ENCODE measurements at regions not wholly inside any gene's neighbourhood (a gene's known extent, or its start where the extent isn't known, plus 50 kb on each side); places are given as distances from the start of the nearest gene placed in this dataset.

DNA sequence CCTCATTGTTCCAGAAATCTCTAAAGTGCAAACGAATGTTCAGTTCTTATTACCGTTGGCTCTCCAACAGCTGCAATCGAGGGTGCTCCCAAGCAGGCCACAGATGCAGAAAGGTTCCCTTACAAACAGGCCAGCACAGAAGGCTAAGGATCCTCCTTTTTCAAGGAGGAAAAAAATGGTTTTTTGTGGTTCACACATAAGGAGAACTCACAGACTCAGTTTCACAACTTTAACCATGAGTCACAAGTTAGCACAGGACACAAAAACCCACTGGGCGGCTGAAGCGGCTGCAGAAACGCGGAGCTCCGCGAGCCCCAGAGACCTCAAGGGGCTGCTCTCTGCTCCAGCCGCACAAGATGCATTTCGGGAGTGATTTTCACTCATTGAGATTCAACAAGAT lies 98.2 kb upstream of the PRR5 start:
- WGBS (ENCODE audit: low lambda C conversion rate), result 83% methylated on average over 11 of the region's 11 CpGs
- ChIA-PET CTCF (no interaction called here), POLR2A (no interaction called here)
- Histone ChIP-seq H3K4me2 (no peak overlapping the region), H3K9ac (no peak overlapping the region), H4K20me1 (ENCODE audit: insufficient read depth) (no peaks in the 10 kb centered on the region), H3K4me1 (ENCODE audit: control insufficient read depth in 1 of 2, insufficient read depth in 2 of 2, low read depth in 1 of 2, low read length in 1 of 2) (no peaks in the 10 kb centered on the region; a peak in 1 of 4 replicates), H3K79me2 (ENCODE audit: insufficient read depth) (no peaks in the 10 kb centered on the region), H2AFZ (ENCODE audit: low read depth) (no peak overlapping the region), H3K27ac (ENCODE audit: low read depth in 2 of 2, low read length in 1 of 2) (no peak overlapping the region), H3K9me2 (no peaks in the 10 kb centered on the region), H3K36me3 (replicated peaks in 1 of 2; ENCODE audit: control insufficient read depth in 1 of 2, insufficient read depth in 2 of 2, low read length in 1 of 2) (no peaks in the 10 kb centered on the region), H3K4me3 (ENCODE audit: low read depth in 2 of 2, low read length in 1 of 2) (no peak overlapping the region), H3K27me3 (ENCODE audit: insufficient read depth) (no peaks in the 10 kb centered on the region; the same call in 1 of the 2 replicates), H3K9me3 (no peaks in the 10 kb centered on the region), H3F3A (replicated peaks; ENCODE audit: insufficient read depth) (no peaks in the 10 kb centered on the region)
- DNase-seq, result no peak
- TF ChIP-seq, protein P1, sequence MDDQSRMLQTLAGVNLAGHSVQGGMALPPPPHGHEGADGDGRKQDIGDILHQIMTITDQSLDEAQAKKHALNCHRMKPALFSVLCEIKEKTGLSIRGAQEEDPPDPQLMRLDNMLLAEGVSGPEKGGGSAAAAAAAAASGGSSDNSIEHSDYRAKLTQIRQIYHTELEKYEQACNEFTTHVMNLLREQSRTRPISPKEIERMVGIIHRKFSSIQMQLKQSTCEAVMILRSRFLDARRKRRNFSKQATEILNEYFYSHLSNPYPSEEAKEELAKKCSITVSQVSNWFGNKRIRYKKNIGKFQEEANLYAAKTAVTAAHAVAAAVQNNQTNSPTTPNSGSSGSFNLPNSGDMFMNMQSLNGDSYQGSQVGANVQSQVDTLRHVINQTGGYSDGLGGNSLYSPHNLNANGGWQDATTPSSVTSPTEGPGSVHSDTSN (IDR thresholded peaks at IDR 0.05), result no peak
- TF ChIP-seq YY1 (IDR thresholded peaks at IDR 0.05; ENCODE audit: low read depth), result no peak
- no peak for TF ChIP-seq USF1 (IDR thresholded peaks at IDR 0.05; ENCODE audit: borderline replicate concordance, low read depth)
- TF ChIP-seq ZBTB33 (IDR thresholded peaks at IDR 0.05; ENCODE audit: borderline replicate concordance, low read depth), result no peak
- no peak for TF ChIP-seq GABPA (IDR thresholded peaks at IDR 0.05; ENCODE audit: low read depth)
- TF ChIP-seq, protein P2, sequence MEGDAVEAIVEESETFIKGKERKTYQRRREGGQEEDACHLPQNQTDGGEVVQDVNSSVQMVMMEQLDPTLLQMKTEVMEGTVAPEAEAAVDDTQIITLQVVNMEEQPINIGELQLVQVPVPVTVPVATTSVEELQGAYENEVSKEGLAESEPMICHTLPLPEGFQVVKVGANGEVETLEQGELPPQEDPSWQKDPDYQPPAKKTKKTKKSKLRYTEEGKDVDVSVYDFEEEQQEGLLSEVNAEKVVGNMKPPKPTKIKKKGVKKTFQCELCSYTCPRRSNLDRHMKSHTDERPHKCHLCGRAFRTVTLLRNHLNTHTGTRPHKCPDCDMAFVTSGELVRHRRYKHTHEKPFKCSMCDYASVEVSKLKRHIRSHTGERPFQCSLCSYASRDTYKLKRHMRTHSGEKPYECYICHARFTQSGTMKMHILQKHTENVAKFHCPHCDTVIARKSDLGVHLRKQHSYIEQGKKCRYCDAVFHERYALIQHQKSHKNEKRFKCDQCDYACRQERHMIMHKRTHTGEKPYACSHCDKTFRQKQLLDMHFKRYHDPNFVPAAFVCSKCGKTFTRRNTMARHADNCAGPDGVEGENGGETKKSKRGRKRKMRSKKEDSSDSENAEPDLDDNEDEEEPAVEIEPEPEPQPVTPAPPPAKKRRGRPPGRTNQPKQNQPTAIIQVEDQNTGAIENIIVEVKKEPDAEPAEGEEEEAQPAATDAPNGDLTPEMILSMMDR (IDR thresholded peaks at IDR 0.05), result no peak
- TF ChIP-seq SMC3 (IDR thresholded peaks at IDR 0.05; ENCODE audit: low read depth, low read length), result no peak

DNA sequence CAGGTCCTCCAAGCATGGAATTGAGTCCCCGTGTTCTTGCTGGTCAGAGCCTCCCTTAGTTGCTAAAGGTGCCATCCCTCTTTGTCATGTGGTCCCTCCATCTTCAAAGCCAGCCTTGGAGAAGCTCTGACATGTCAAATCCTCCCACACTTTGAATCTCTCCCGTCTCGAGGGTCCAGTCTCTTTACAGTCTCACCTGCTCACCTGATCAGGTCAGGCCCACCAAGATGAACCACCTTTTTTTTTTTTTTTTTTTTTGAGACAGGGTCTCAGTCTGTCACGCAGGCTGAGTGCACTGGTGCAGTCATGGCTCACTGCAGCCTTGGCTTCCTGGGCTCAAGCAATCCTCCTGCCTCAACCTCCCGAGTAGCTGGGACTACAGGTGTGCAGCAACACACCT lies 100.3 kb upstream of the PRR5 start:
- no peak for DNase-seq
- Histone ChIP-seq H2AFZ (ENCODE audit: low read depth) (no peak overlapping the region), H3K36me3 (replicated peaks in 1 of 2; ENCODE audit: control insufficient read depth in 1 of 2, insufficient read depth in 2 of 2, low read length in 1 of 2) (no peaks in the 10 kb centered on the region), H3K27ac (ENCODE audit: low read depth in 2 of 2, low read length in 1 of 2) (no peak overlapping the region), H3F3A (replicated peaks; ENCODE audit: insufficient read depth) (no peaks in the 10 kb centered on the region), H3K27me3 (ENCODE audit: insufficient read depth) (no peaks in the 10 kb centered on the region; the same call in 1 of the 2 replicates), H3K9me3 (no peaks in the 10 kb centered on the region), H3K9ac (no peak overlapping the region), H3K4me1 (ENCODE audit: control insufficient read depth in 1 of 2, insufficient read depth in 2 of 2, low read depth in 1 of 2, low read length in 1 of 2) (peaks cover 0 to 12% of the 10 kb centered on the region in 2 experiments; a peak in 1 of 4 replicates), H3K79me2 (ENCODE audit: insufficient read depth) (no peaks in the 10 kb centered on the region), H4K20me1 (ENCODE audit: insufficient read depth) (no peaks in the 10 kb centered on the region), H3K9me2 (no peaks in the 10 kb centered on the region), H3K4me3 (ENCODE audit: low read depth in 2 of 2, low read length in 1 of 2) (no peak overlapping the region), H3K4me2 (no peak overlapping the region)
- CTCF ChIA-PET, result interaction anchor here (0.6 to 1.5 kb wide), 4 partner anchors 24 to 516 kb away, joined by 3 to 4 read pairs (median 3); no protein-coding TSS in a partner anchor
- POLR2A ChIA-PET, result no interaction called here
- WGBS (ENCODE audit: low lambda C conversion rate), result 40% methylated on average over 5 of the region's 5 CpGs
- no peak for TF ChIP-seq GABPA (IDR thresholded peaks at IDR 0.05; ENCODE audit: low read depth)
- no peak for TF ChIP-seq USF2 (IDR thresholded peaks at IDR 0.05; ENCODE audit: borderline replicate concordance, low read depth, low read length)
- no peak for TF ChIP-seq TAF1 (IDR thresholded peaks at IDR 0.05; ENCODE audit: borderline replicate concordance, low read depth, low read length)
- no peak for TF ChIP-seq ELF1 (IDR thresholded peaks at IDR 0.05)
- no peak for TF ChIP-seq USF1 (IDR thresholded peaks at IDR 0.05; ENCODE audit: borderline replicate concordance, low read depth)
- TF ChIP-seq REST (IDR thresholded peaks at IDR 0.05; ENCODE audit: low read depth, low read length), result no peak
- TF ChIP-seq EP300 (IDR thresholded peaks at IDR 0.05; ENCODE audit: borderline replicate concordance in 1 of 2, low read depth in 1 of 2, low read length in 1 of 2), result no peak
- TF ChIP-seq IRF3 (IDR thresholded peaks at IDR 0.05; ENCODE audit: low read depth, low read length), result no peak
